COLO668 (cell line): ENCODE measurements at regions not wholly inside any gene's neighbourhood (a gene's known extent, or its start where the extent isn't known, plus 50 kb on each side); places are given as distances from the start of the nearest gene placed in this dataset.

Experiments
- DNase-seq: peaks from one replicate; lab custom pipeline; 2025; ENCODE audit not compliant: unreplicated experiment; lab: John Stamatoyannopoulos, UW

DNA sequence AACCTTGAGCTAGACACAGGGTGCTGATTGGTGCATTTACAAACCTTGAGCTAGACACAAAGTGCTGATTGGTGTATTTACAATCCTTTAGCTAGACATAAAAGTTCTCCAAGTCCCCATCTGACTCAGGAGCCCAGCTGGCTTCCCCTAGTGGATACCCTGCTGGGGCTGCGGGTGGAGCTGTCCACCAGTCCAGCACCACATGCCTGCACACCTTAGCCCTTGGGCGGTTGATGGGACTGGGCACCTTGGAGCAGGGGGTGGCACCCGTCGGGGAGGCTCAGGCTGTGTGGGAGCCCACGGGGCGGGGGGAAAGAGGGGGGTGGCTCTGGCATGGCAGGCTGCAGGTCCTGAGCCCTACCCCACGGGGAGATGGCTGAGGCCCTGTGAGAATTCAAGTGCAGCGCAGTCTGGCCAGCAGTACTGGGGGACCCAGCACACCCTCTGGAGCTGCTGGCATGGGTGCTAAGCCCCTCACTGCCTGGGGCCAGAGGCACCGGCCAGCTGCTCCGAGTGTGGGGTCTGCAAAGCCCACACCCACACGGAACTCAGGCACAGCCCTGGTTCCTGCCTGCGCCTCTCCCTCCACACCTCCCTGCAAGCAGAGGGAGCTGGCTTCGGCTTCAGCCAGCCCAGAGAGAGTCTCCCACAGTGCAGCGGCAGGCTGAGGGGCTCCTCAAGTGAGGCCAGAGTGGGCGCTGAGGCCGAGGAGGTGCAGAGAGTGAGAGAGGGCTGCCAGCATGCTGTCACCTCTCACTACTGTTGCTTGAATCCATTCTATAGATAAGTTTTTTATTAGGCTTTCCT lies 369.8 kb upstream of the SMIM30 start:
- no peak for DNase-seq

GRCh38 chr7:113486548-113486947 lies 368.2 kb upstream of the SMIM30 start:
- no peak for DNase-seq

GRCh38 chr7:113483657-113484056 lies 365.3 kb upstream of the SMIM30 start:
- DNase-seq: no peak

DNA sequence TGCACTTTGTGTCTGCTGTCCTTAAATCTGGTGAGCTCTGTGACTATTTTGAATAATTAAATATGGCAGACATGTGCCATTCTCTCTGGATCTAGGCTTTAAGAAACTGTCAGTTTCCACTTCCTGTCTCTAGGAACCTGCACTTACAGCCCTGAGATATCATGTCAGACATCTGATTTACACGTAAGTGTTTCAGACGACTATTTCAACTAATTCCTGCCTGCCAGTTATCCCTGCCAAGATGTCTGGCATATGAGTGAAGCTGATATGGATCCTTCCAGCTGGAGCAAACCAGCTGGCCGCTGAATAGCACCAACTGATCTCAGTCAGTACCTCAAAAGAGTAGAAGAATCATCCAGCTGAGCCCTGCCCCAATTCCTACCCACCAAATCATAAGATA lies 362.2 kb upstream of the SMIM30 start:
- no peak for DNase-seq

- DNase-seq: no peak
Measured at GRCh38 chr7:113464096-113464855, 345.9 kb upstream of the SMIM30 start.

GRCh38 chr7:113460067-113460466 lies 341.7 kb upstream of the SMIM30 start:
- no peak for DNase-seq

DNA sequence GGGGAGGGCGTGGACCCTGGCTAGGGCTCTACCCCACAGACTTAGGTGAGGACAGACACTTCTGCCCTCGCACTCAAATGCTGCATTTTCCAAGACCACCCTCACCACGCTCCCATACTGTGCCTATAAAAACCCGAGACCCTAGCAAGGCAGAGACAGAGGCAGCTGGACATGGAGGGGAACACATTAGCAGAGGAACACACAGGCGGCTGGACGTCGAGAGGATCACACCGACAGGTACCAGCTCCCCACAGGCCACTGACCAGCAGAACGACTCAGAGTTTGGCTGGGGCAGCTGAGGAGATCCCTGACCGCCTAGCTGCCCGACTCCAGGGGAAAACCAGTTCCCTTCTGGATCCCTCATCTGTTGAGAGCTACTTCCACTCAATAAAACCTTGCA lies 338.2 kb upstream of the SMIM30 start:
- no peak for DNase-seq

DNA sequence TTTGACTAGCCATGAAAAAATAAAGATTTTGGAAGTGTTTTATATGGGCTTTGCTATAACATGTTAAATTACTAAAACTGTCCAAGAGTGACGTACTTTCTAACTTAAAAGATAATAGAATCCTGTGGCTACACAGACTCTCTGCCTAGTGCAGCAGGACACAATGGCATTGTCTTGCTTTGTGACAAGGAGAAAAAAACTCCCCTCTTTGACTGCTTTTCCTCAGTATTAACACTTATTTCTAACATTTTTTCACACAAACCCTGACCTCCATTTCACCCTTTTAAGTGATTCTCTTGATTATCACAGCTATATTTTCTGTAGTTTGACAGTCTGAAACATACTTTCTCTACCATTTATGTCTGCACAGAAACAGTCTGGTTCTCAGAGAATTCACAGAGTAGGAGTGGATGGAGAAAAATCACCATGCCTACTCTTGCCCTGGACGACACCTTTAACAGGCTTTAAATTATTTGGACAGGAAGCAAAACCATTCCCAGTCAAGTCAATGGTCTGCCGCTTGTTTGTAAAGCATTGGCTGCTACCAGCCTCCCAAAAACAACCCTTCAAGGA lies 336.3 kb upstream of the SMIM30 start:
- no peak for DNase-seq

- no peak for DNase-seq
Measured at GRCh38 chr7:113452245-113452644, 333.9 kb upstream of the SMIM30 start.

DNA sequence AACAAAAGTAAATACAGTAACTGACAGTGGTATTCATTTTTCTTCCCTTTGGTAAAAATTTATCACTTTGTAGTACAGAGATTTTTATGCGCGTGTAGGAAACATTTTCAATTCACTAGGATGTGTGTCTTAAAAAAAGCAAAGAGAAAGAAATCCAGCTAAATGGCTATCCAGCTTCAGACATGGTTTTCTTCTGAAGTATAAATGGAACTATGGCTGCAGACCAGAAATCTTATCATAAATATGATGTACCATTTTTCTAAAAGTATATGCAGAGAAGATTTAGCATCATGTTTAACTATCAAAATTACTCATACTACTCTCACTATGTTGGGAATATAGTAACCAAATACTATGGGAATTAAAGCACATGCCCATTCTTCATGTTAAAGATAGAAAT lies 328.4 kb upstream of the SMIM30 start:
- no peak for DNase-seq

- DNase-seq: no peak
Measured at GRCh38 chr7:113446391-113446790, 328.0 kb upstream of the SMIM30 start.

GRCh38 chr7:113444261-113444660 lies 325.9 kb upstream of the SMIM30 start:
- DNase-seq: no peak

- DNase-seq: no peak
Measured at GRCh38 chr7:113440173-113440572, 321.8 kb upstream of the SMIM30 start.

DNA sequence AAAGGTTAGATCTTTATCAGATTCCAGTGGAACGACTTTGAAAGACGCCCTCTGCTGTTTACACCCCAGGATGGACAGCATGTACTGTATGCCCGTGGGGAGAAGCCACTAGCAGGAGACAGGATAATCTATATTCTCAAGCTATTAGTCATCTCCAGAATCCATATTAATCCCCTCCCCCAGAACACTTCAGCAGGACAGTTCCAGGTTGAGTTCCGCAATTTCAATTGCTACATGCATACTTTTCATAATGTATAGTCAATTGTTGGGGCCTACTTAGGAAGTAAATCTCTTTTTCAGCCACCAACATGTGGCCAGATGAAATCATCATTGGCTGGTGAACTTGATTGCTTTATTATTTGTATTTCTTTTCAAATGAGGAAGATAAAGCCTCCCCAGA lies 313.1 kb upstream of the SMIM30 start:
- DNase-seq: no peak

- no peak for DNase-seq
Measured at GRCh38 chr7:113424185-113424817, 305.9 kb upstream of the SMIM30 start.

DNA sequence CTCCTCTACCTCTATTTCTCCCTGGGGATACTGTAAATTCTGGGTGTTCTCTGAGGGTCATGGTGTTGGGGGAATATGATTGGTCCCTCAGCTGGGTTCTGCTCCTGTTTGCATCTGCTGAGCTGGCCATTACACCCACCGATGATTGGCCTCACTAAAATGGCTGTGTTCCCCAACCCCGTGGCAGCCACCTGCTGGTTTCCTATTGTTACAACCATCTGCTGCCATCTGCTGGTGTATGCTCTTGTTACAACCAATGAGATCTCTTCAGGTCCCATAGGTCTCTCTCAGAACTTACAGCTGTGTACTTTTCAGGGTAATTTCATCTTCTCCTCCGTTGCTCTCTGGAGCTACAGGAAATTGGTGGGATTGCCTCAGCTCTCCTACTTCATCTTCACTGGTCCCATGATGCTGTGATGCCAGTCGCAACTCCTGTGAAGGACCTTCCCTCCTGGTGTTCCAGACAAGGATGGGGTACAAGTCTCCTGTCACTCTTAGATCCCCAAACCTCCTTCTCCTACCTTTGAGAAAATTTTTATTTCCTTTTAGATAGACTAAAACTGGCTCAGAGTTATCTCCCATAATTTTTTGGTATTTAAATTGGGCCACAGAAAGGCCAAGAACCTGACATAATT lies 303.5 kb upstream of the SMIM30 start:
- DNase-seq: peak; percentile 81

DNA sequence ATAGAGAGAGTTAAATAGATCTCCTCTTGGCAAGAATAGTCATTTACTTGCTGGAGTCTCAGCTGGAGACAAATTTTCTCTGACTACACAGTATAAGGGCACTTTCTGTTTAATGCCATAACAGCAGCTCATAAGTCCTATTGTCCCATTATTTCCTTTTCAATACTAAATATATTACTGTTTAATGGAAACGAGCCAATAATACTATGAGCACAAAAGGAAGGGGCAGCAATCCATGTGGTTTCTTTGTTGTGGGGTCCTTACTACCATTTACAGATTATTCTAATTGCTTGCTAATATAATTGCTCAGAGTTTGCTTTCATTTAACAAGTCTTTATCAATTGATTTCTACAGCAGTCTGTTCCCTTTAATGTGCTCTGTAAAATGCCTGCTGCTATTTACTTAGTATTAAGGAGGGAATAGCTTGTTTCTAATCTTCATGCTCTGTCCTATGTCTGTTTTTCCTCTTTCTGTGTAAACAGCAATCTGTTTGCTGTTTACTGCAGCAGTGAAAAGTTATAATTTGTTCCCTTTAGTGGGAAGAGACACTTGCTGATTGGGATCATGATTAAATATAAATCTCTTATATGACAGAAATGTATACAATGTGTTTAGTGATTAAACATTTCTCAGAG lies 296.2 kb upstream of the SMIM30 start:
- DNase-seq: no peak

DNA sequence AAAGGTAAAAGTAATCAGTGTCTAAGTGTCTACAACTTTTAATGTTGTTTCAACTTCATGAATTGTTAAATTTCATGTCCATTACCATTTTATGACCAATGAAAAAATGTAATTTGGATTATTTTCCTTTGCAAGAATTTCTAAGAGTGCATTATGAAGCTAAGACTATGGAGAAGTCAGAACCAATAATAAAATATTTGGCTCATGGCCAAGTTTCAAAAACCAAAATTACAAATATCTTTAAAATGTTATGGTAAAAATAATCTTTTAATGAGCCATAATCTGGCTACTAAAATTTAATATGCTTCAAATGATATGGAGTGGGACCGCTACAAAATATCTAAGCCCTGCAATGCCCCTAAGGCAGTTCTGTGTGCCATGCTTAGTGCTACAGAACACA lies 294.1 kb upstream of the SMIM30 start:
- DNase-seq: no peak

- DNase-seq: no peak
Measured at GRCh38 chr7:113410796-113411195, 292.4 kb upstream of the SMIM30 start.

DNA sequence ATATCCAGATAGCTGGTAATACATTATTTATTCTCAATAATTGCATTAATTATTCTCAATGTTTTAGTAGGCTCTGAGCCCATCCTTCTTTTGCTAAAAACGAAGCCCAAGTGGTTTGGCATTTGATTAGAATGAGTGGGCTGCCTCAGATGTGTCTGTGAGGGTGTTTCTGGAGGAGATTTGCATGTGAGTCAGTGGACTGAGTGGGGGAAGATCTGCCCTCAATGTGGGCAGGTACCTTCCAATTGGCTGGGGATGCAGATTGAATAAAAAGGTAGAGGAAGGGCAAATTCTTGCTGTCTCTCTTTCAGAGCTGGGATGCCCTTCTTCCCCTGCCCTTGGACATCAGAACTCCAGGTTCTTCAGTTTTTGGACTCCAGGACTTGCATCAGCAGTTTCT lies 290.6 kb upstream of the SMIM30 start:
- DNase-seq: no peak
